GM06990 (cell line): ENCODE measurements at regions not wholly inside any gene's neighbourhood (a gene's known extent, or its start where the extent isn't known, plus 50 kb on each side); places are given as distances from the start of the nearest gene placed in this dataset.

Source experiments
- DNase-seq: peaks from one replicate; pipeline ENCODE4 v3.0.0-alpha.2; 2011; ENCODE audit not compliant: insufficient read length; ENCODE audit errors: extremely low read depth
- H3K27me3 ChIP-seq: replicated peaks from 2 replicates; pipeline ENCODE4 v1.6.0; 2011; ENCODE audit warnings: low read length; ENCODE audit not compliant: control insufficient read depth, insufficient read depth
- H3K36me3 ChIP-seq: 2 replicates; pipeline ENCODE4 v1.5.1; 2011; ENCODE audit warnings: low read length; ENCODE audit not compliant: control insufficient read depth, insufficient read depth
- H3K4me3 ChIP-seq: replicated peaks from 2 replicates; pipeline ENCODE4 v1.5.1; 2011; ENCODE audit warnings: low read depth, mild to moderate bottlenecking, control low read depth, low read length
- TF ChIP-seq, protein P1 (sequence below): IDR thresholded peaks from 2 replicates; pipeline ENCODE4 v1.5.1; 2011; ENCODE audit warnings: low read length, control low read depth, mild to moderate bottlenecking, inconsistent platforms; ENCODE audit not compliant: insufficient read depth, poor library complexity, severe bottlenecking

DNA sequence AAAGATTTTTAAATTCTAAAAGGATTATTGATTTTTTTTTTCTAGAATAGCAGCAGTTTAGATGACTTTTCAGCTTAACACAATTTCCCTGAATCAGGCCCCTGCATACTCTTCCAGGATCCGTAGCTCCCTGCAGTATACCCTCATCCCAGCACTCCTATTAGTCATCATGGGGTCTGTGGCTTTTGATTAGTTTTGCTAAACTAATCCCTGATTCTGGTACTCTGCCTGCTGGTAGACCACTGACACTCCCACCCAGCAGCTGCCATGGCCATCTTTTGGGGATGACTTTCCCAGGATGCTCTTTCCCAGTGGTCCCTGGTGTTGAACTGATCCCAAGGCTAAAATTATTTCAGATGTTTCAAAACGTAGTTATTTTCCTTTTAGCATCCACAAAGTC lies 802.0 kb downstream of the RAPGEF2 start:
- Histone ChIP-seq H3K4me3 (no peak overlapping the region), H3K27me3 (no peaks in the 10 kb centered on the region), H3K36me3 (no peaks in the 10 kb centered on the region)
- DNase-seq: no peak
- TF ChIP-seq, protein P1, sequence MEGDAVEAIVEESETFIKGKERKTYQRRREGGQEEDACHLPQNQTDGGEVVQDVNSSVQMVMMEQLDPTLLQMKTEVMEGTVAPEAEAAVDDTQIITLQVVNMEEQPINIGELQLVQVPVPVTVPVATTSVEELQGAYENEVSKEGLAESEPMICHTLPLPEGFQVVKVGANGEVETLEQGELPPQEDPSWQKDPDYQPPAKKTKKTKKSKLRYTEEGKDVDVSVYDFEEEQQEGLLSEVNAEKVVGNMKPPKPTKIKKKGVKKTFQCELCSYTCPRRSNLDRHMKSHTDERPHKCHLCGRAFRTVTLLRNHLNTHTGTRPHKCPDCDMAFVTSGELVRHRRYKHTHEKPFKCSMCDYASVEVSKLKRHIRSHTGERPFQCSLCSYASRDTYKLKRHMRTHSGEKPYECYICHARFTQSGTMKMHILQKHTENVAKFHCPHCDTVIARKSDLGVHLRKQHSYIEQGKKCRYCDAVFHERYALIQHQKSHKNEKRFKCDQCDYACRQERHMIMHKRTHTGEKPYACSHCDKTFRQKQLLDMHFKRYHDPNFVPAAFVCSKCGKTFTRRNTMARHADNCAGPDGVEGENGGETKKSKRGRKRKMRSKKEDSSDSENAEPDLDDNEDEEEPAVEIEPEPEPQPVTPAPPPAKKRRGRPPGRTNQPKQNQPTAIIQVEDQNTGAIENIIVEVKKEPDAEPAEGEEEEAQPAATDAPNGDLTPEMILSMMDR: no peak

DNA sequence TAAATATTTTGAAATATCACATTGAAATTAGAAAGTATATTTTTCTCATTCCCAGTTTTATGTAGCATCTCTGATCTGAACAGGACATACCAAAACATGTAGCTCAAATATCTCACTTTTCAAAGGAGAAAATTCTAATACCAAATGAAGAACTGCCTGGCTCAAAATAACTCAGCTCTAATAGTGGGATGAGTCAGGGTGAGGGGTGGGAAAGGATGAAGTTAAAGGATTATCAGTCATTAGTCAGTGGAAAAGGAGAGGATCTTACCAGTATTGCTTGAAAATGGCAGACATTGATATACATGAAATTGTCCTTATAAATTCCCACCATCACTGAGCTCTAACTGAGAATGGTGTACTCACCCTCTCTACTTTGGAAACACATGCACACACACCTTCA lies 803.2 kb downstream of the RAPGEF2 start:
- no peak for DNase-seq
- TF ChIP-seq, protein P1: no peak
- no peak overlapping the region for H3K4me3 ChIP-seq
- H3K27me3 ChIP-seq: no peaks in the 10 kb centered on the region
- H3K36me3 ChIP-seq: no peaks in the 10 kb centered on the region

DNA sequence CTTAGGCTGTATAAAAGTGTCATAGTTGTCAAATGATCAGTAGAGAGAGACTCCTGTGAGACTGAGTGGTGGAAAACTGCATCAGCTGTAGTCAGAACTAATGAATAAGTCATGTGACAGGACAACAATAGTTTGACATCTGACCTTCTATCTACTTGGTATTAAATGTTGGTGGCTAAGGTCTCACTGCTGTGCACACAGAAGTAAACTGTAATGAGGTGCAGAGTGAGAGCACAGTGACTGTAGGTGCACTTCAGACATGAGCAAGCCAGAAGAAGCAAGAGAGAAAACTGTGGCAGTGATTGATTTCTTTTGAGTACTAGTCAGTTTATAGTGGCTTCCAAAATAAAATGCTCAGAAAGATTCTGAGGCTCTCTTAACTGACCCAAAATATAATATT lies 803.6 kb downstream of the RAPGEF2 start:
- no peaks in the 10 kb centered on the region for H3K27me3 ChIP-seq
- TF ChIP-seq, protein P1: no peak
- no peaks in the 10 kb centered on the region for H3K36me3 ChIP-seq
- DNase-seq: no peak
- no peak overlapping the region for H3K4me3 ChIP-seq

DNA sequence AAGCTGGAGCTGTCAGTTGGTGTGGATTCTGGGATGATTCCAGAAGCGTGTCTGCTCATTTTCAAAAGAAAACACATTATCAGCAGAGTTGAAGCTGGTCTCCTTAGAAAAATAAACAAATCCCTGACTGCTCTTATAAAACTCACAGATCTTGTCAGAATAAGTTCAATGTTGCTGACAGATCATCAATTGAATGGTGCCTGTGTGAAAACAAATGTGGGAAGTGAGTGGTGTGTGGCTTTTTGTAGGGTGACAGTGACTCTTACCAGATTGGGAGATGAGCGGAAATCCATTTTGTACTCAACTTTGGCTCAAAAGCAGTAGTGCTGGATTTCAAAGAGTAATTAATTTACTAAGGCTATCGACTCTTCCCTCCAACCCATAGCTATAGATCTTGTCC lies 807.8 kb downstream of the RAPGEF2 start:
- no peak for DNase-seq
- no peaks in the 10 kb centered on the region for H3K36me3 ChIP-seq
- TF ChIP-seq, protein P1: no peak

DNA sequence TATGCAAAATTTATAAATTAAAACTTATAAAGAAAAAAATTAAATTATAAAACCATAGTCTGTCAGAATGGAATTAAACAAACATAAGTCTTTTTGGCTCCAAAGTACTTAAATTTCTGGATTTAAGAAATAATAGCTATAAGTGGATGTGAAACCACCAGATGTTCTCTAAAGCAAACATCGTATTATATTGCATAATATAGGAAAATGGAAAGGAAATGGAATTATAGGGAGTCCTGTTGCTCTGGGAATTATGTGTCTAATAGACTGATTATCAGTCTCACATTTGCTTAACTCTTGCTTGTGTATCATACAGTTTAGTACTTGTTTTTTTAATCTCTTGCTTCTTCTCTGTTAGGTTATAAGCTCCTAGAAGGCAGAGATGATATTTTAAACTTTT lies 819.2 kb downstream of the RAPGEF2 start:
- TF ChIP-seq, protein P1: no peak
- Histone ChIP-seq H3K27me3 (no peaks in the 10 kb centered on the region), H3K36me3 (no peaks in the 10 kb centered on the region), H3K4me3 (no peak overlapping the region)
- DNase-seq: no peak

More for the DNA sequence above, 807.8 kb downstream of the RAPGEF2 start:
- H3K27me3 ChIP-seq: no peaks in the 10 kb centered on the region
- no peak overlapping the region for H3K4me3 ChIP-seq

DNA sequence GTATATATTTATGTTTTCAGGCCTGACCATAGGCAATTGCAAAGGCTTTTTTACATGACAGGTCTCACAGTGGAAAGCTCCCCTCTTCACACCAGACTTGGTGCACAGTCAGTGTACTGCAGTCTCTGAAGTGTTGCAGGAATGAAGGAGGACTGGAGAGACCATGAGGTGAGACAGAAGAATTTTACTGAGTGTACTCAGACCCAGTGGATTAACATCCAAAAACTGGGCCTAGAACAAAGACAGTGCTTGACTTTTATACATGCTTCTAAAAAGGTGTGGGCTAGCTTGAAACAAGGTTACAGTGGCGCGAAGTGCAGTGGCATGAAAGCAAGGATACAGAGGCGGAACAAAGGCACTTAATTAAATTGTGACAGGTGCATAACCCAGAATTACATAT lies 822.9 kb downstream of the RAPGEF2 start:
- Histone ChIP-seq H3K4me3 (no peak overlapping the region), H3K27me3 (no peaks in the 10 kb centered on the region), H3K36me3 (no peaks in the 10 kb centered on the region)
- DNase-seq: no peak
- TF ChIP-seq, protein P1: no peak
